ENCODE measurements at regions not wholly inside any gene's neighbourhood (a gene's known extent, or its start where the extent isn't known, plus 50 kb on each side); places are given as distances from the start of the nearest gene placed in this dataset.

DNA sequence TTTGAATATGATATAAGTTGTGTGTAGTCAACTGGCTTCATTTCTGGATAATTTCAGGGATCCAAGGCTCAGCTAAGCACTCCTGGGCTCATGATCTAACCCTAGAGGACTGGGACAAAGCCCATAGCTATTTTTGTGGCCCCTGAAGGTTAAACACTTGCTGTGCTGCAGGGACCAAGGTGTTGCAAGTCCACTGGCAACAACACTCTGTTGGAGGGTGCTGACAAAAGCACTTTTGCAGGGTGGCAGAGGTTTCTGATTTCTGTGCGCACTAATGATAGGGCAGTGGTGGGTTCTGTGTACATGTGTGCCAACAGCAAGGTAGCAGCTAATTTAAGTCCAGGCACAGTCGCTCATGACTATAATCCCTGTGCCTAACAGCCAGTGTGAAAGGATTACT lies 445.3 kb upstream of the SYNCRIP start:
- TF ChIP-seq, protein P1, sequence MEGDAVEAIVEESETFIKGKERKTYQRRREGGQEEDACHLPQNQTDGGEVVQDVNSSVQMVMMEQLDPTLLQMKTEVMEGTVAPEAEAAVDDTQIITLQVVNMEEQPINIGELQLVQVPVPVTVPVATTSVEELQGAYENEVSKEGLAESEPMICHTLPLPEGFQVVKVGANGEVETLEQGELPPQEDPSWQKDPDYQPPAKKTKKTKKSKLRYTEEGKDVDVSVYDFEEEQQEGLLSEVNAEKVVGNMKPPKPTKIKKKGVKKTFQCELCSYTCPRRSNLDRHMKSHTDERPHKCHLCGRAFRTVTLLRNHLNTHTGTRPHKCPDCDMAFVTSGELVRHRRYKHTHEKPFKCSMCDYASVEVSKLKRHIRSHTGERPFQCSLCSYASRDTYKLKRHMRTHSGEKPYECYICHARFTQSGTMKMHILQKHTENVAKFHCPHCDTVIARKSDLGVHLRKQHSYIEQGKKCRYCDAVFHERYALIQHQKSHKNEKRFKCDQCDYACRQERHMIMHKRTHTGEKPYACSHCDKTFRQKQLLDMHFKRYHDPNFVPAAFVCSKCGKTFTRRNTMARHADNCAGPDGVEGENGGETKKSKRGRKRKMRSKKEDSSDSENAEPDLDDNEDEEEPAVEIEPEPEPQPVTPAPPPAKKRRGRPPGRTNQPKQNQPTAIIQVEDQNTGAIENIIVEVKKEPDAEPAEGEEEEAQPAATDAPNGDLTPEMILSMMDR (IDR thresholded peaks at IDR 0.05), result no peak
- no peak for TF ChIP-seq POLR2A (IDR thresholded peaks at IDR 0.05)
